Hematopoietic multipotent progenitor cell treated with erythropoietin and hydrocortisone succinate and interleukin-3 and kit ligand, for 4 days (in vitro differentiated cells): ENCODE measurements at regions not wholly inside any gene's neighbourhood (a gene's known extent, or its start where the extent isn't known, plus 50 kb on each side); places are given as distances from the start of the nearest gene placed in this dataset.
"Not testable (repeated sequence)": the region's sequence is repeated elsewhere in the genome, so short reads cannot be mapped to it uniquely, and the experiment has no call there.

Experiments
- DNase-seq: peaks from one replicate; pipeline ENCODE4 v3.0.0-alpha.2; 2015

- no peak for DNase-seq
Observed at GRCh38 chr6:135731116-135731515, 120.4 kb upstream of the PDE7B start.

GRCh38 chr6:135736351-135736750 is 115.2 kb upstream of the PDE7B start:
- DNase-seq = not testable (repeated sequence)

GRCh38 chr6:135738636-135739035 is 112.9 kb upstream of the PDE7B start:
- DNase-seq = no peak

GRCh38 chr6:135739288-135739687 is 112.2 kb upstream of the PDE7B start:
- no peak for DNase-seq

- no peak for DNase-seq
Observed at GRCh38 chr6:135740580-135740979, 110.9 kb upstream of the PDE7B start.

GRCh38 chr6:135743476-135743875 is 108.0 kb upstream of the PDE7B start:
- DNase-seq = no peak

GRCh38 chr6:135748189-135748588 is 103.3 kb upstream of the PDE7B start:
- no peak for DNase-seq

- no peak for DNase-seq
Observed at GRCh38 chr6:135750081-135750480, 101.4 kb upstream of the PDE7B start.

- no peak for DNase-seq
Observed at GRCh38 chr6:135753196-135753595, 98.3 kb upstream of the PDE7B start.

GRCh38 chr6:135759831-135760230 is 91.7 kb upstream of the PDE7B start:
- peak; percentile 40 for DNase-seq

- no peak for DNase-seq
Observed at GRCh38 chr6:135774006-135774405, 77.5 kb upstream of the PDE7B start.

- DNase-seq = no peak
Observed at GRCh38 chr6:135779213-135779612, 72.3 kb upstream of the PDE7B start.

- DNase-seq = no peak
Observed at GRCh38 chr6:135780326-135780725, 71.2 kb upstream of the PDE7B start.

- DNase-seq = no peak
Observed at GRCh38 chr6:135782546-135782945, 69.0 kb upstream of the PDE7B start.

- DNase-seq = no peak
Observed at GRCh38 chr6:135784507-135784906, 67.0 kb upstream of the PDE7B start.

- no peak for DNase-seq
Observed at GRCh38 chr6:135789375-135790050, 62.0 kb upstream of the PDE7B start.

- DNase-seq = no peak
Observed at GRCh38 chr6:135791441-135791840, 60.1 kb upstream of the PDE7B start.

- DNase-seq = no peak
Observed at GRCh38 chr6:135796643-135797305, 54.7 kb upstream of the PDE7B start.

- no peak for DNase-seq
Observed at GRCh38 chr6:135797361-135797760, 54.1 kb upstream of the PDE7B start.

- DNase-seq = no peak
Observed at GRCh38 chr6:135798751-135799515, 52.6 kb upstream of the PDE7B start.
